22Rv1 (cell line): ENCODE measurements at regions not wholly inside any gene's neighbourhood (a gene's known extent, or its start where the extent isn't known, plus 50 kb on each side); places are given as distances from the start of the nearest gene placed in this dataset.

Source experiments
- H3K27ac ChIP-seq: fragments of 450-650 bp; 2 replicates; pipeline ENCODE4 v1.5.1; 2017
- ZFX ChIP-seq: fragments of 450-650 bp; IDR thresholded peaks from 2 replicates; pipeline ENCODE4 v1.6.1; 2017; ENCODE audit warnings: antibody characterized with exemption, borderline replicate concordance
- TF ChIP-seq, protein P1 (sequence below): fragments of 450-650 bp; IDR thresholded peaks from 2 replicates; pipeline ENCODE4 v1.5.1; 2017; ENCODE audit warnings: mild to moderate bottlenecking

DNA sequence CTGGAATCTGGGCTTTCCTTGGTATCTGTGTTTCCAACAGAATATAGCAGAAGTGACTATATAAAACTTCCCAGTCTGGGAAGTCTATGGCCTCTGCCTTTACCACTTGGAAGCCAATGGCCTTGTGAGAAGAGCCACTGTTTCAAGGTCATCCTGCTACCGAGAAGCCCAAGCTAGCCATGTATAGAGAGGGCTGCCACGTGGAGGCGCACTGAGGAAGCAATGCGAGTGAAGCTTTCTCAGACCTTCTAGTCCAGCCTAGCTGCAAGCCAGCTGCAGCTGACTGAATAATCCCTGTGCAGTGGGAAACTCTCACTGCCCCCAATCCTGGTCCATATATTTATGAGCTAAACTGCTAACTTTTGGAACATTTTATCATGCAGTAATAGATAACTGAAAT is 661.8 kb upstream of the RIOK2 start:
- no peak for TF ChIP-seq ZFX
- TF ChIP-seq, protein P1, sequence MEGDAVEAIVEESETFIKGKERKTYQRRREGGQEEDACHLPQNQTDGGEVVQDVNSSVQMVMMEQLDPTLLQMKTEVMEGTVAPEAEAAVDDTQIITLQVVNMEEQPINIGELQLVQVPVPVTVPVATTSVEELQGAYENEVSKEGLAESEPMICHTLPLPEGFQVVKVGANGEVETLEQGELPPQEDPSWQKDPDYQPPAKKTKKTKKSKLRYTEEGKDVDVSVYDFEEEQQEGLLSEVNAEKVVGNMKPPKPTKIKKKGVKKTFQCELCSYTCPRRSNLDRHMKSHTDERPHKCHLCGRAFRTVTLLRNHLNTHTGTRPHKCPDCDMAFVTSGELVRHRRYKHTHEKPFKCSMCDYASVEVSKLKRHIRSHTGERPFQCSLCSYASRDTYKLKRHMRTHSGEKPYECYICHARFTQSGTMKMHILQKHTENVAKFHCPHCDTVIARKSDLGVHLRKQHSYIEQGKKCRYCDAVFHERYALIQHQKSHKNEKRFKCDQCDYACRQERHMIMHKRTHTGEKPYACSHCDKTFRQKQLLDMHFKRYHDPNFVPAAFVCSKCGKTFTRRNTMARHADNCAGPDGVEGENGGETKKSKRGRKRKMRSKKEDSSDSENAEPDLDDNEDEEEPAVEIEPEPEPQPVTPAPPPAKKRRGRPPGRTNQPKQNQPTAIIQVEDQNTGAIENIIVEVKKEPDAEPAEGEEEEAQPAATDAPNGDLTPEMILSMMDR: no peak
- H3K27ac ChIP-seq: no peak overlapping the region

DNA sequence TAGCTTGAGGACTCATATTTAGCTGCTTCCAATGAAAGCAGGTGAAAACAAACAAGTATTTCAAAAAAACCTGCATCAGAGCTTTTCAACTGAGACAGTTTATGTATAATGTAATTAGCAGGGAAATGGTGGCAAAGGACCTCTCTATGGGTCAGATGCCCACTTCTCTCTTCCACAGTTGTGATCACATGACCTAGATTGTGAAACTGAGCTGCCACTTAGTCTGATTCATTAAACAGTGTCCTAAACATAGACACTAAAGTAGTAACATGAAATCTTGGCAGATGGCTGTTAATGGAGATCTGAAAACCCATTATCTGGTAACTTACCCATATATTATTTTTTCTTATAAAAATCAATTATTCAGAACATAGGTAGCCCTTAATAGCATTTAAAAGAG is 663.6 kb upstream of the RIOK2 start:
- H3K27ac ChIP-seq: no peak overlapping the region

DNA sequence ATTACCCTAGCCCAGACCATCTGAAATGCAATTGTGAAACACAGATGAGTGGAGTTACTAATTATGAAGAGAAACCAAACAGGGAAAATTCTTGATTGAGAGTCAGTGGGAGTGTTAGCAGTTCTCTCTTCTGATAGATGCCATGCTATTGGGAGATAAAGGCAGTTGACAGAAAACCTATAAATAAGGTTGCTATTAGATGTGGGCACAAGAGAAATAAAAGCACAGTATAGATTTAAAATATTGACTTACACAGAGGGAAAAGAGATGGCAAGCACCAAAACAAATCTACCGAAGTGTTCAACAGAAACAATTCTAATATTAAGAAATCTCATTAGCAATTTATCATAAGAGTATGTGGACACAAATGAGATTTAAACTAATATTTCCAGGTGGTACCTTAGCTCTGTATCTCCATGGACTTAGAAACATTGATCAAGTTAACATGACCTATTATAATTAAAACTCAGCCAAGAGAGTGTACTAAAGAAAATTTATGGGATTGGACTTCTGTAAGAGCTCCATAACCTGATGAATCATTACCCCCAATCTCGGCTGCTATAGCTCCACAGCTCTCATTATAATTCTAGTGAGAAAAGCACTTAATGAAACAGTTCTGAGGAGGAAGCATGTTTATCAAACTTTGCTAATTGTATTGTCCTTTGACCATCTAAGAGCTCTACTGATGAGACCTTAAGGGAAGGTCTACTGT is 665.0 kb upstream of the RIOK2 start:
- no peak for TF ChIP-seq ZFX
- TF ChIP-seq, protein P1: no peak
- H3K27ac ChIP-seq: no peak overlapping the region

More for the DNA sequence above, 663.6 kb upstream of the RIOK2 start:
- no peak for TF ChIP-seq ZFX
- TF ChIP-seq, protein P1: no peak

DNA sequence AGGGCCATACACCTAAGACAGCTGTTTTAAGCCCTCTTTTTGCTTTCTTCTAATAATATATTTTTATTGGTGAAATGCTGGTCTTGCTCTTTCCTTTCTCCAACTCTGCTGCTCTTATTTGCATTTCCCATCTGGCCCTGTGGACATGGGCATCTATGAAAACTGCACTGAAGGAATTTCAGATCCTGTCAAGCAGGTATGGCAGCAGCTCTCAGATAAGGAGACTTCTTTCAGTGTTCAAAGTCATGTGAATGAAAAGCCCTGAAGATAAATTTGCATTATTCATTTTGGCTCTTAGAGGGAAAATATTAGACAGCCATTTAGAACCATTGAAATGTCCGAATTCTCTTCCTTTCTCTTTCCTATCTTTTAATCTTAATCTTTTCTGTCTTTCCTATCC is 668.0 kb upstream of the RIOK2 start:
- TF ChIP-seq ZFX: no peak
- no peak overlapping the region for H3K27ac ChIP-seq

DNA sequence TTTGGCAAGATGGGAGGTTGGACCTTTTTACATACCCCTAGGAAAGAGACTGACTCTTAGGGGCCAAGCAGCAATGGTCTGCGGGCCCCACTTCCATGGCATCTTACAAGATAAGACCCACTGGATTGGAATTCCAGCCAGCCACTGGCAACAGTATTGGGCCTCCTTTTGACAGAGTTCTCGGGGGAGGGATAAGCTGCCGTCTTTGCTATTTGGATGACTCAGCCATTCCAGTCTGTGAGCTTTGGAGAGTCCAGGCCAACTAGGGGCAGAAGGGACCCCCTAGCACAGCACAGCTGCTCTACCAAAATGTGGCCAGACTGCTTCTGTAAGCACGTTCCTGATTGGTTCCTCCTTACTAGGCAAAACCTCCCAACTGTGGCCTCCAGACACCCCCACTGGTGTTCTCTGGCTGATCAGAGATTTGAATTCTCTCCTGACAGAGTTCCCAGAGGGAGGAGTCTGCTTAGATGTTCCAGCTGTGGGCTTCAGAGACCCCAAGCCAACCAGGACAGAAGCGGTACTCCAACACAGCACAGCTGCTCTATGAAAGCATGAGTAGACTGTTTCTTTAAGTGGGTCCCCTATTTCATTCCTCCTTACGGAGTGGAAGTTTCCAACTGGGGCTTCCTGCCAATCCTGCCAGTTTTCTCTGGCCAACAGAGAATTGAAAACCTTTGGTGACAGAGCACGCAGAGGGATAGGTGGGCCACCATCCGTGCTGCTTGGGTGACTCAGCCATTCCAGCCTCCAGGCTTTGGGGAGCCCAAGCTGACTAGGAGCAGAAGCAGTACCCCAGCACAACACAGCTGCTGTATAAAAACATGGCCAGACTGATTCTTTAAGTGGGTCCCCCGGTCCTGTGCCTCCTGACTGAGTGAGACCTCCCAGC is 672.1 kb upstream of the RIOK2 start:
- no peak overlapping the region for H3K27ac ChIP-seq
- TF ChIP-seq ZFX: no peak
- TF ChIP-seq, protein P1: no peak

DNA sequence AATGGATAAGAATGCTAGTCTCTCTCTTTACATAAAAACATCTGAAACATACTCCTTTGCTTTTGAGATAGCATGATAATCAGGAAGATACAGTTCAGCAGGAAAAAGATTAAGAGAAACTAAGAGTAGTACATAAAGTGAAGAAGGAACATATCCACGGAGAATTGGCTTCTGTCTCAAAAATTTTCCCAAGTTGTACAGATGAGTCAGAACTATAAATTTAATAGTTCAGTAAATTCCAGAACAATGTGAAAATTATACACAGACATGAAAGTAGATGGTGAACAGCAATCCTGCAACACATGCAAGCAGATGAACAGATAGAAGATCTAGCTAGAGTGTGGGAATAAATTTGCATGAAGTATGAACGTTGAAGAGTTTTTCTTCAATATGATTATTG is 691.4 kb upstream of the RIOK2 start:
- H3K27ac ChIP-seq: no peak overlapping the region
- TF ChIP-seq, protein P1: no peak
- no peak for TF ChIP-seq ZFX

DNA sequence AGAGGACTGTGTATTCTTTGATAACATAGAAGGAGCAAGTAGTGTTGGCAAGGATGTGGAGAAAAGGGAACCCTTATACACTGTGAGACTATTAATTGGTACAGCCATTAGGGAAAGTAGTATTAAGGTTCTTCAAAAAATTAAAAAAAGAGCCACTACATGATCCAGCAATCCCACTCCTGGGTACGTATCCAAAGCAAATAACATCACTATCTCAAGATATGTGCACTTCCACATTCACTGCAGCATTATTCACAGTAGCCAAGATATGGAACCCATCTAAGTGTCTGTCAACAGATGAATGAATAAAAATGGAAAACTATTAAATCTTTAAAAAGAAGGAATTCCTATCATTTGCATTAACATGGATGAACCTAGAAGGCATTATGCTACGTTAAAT is 693.2 kb upstream of the RIOK2 start:
- no peak for TF ChIP-seq ZFX
- TF ChIP-seq, protein P1: no peak
- no peak overlapping the region for H3K27ac ChIP-seq
